ENCODE measurements at regions not wholly inside any gene's neighbourhood (a gene's known extent, or its start where the extent isn't known, plus 50 kb on each side); places are given as distances from the start of the nearest gene placed in this dataset.

DNA sequence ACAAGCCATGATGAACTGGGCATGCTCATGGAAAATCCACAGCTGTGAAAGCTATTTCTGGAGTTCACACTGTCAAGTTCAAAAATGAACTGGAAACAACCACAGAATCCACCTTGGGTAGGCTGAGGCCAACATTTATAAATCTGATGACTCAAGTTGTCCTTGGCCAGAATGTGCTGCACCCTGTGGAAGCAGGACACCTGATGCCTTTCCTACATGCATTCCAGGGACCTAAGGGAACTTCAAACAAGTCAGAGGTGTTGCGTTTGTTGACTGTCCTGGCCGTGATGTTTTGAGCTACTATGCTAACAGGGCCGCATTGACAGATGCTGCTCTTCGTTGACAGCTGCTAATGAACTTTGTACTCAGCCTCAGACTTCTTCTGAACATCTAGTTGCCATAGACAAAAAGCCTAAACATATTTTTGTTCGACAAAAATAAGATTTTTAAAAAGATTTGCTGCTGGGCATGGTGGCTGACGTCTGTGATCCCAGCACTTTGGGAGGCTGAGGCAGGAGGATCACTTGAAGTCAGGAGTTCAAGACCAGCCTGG is 127.9 kb upstream of the SLC45A1 start (continued):
- TF ChIP-seq, protein P1, sequence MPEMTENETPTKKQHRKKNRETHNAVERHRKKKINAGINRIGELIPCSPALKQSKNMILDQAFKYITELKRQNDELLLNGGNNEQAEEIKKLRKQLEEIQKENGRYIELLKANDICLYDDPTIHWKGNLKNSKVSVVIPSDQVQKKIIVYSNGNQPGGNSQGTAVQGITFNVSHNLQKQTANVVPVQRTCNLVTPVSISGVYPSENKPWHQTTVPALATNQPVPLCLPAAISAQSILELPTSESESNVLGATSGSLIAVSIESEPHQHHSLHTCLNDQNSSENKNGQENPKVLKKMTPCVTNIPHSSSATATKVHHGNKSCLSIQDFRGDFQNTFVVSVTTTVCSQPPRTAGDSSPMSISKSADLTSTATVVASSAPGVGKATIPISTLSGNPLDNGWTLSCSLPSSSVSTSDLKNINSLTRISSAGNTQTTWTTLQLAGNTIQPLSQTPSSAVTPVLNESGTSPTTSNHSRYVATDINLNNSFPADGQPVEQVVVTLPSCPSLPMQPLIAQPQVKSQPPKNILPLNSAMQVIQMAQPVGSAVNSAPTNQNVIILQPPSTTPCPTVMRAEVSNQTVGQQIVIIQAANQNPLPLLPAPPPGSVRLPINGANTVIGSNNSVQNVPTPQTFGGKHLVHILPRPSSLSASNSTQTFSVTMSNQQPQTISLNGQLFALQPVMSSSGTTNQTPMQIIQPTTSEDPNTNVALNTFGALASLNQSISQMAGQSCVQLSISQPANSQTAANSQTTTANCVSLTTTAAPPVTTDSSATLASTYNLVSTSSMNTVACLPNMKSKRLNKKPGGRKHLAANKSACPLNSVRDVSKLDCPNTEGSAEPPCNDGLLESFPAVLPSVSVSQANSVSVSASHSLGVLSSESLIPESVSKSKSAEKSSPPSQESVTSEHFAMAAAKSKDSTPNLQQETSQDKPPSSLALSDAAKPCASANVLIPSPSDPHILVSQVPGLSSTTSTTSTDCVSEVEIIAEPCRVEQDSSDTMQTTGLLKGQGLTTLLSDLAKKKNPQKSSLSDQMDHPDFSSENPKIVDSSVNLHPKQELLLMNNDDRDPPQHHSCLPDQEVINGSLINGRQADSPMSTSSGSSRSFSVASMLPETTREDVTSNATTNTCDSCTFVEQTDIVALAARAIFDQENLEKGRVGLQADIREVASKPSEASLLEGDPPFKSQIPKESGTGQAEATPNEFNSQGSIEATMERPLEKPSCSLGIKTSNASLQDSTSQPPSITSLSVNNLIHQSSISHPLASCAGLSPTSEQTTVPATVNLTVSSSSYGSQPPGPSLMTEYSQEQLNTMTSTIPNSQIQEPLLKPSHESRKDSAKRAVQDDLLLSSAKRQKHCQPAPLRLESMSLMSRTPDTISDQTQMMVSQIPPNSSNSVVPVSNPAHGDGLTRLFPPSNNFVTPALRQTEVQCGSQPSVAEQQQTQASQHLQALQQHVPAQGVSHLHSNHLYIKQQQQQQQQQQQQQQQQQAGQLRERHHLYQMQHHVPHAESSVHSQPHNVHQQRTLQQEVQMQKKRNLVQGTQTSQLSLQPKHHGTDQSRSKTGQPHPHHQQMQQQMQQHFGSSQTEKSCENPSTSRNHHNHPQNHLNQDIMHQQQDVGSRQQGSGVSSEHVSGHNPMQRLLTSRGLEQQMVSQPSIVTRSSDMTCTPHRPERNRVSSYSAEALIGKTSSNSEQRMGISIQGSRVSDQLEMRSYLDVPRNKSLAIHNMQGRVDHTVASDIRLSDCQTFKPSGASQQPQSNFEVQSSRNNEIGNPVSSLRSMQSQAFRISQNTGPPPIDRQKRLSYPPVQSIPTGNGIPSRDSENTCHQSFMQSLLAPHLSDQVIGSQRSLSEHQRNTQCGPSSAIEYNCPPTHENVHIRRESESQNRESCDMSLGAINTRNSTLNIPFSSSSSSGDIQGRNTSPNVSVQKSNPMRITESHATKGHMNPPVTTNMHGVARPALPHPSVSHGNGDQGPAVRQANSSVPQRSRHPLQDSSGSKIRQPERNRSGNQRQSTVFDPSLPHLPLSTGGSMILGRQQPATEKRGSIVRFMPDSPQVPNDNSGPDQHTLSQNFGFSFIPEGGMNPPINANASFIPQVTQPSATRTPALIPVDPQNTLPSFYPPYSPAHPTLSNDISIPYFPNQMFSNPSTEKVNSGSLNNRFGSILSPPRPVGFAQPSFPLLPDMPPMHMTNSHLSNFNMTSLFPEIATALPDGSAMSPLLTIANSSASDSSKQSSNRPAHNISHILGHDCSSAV (CRISPR knock-in tag; IDR thresholded peaks at IDR 0.05; ENCODE audit: borderline replicate concordance) = no peak
- TF ChIP-seq ZBTB42 (CRISPR knock-in tag; IDR thresholded peaks at IDR 0.05) = peak; percentile 84; the same call in 1 of the 2 replicates
- peak; percentile 45; the same call in 1 of the 2 replicates for TF ChIP-seq ZFP90 (CRISPR knock-in tag; IDR thresholded peaks at IDR 0.05; ENCODE audit: borderline replicate concordance)
- TF ChIP-seq ATM (IDR thresholded peaks at IDR 0.05; ENCODE audit: borderline replicate concordance) = no peak
- TF ChIP-seq, protein P2, sequence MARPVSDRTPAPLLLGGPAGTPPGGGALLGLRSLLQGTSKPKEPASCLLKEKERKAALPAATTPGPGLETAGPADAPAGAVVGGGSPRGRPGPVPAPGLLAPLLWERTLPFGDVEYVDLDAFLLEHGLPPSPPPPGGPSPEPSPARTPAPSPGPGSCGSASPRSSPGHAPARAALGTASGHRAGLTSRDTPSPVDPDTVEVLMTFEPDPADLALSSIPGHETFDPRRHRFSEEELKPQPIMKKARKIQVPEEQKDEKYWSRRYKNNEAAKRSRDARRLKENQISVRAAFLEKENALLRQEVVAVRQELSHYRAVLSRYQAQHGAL (CRISPR knock-in tag; IDR thresholded peaks at IDR 0.05; ENCODE audit: not compliant biosample characterization) = no peak
- TF ChIP-seq CBX2 (IDR thresholded peaks at IDR 0.05; ENCODE audit: low read depth, low read length) = no peak
- no peak for TF ChIP-seq CBX2 (CRISPR knock-in tag; IDR thresholded peaks at IDR 0.05; ENCODE audit: low read depth)
- TF ChIP-seq CREB1 (IDR thresholded peaks at IDR 0.05) = peak; percentile 57; the same call in 1 of the 2 replicates
- peak; percentile 91 for TF ChIP-seq CREB1 (CRISPR knock-in tag; IDR thresholded peaks at IDR 0.05)
- no peak for TF ChIP-seq ZNF451 (CRISPR knock-in tag; IDR thresholded peaks at IDR 0.05)
- no peak for TF ChIP-seq ZNF468 (CRISPR knock-in tag; IDR thresholded peaks at IDR 0.05)
- TF ChIP-seq FLYWCH1 (CRISPR knock-in tag; IDR thresholded peaks at IDR 0.05) = no peak
- peak; percentile 82; the same call in 1 of the 2 replicates for TF ChIP-seq ZNF280D (CRISPR knock-in tag; IDR thresholded peaks at IDR 0.05)
- peak; percentile 80; the same call in 1 of the 2 replicates for TF ChIP-seq ZNF644 (CRISPR knock-in tag; IDR thresholded peaks at IDR 0.05; ENCODE audit: low read depth)
- TF ChIP-seq ZNF282 (IDR thresholded peaks at IDR 0.05; ENCODE audit: partially characterized antibody) = no peak
- TF ChIP-seq KDM6A (CRISPR knock-in tag; IDR thresholded peaks at IDR 0.05; ENCODE audit: low read depth) = peak; percentile 92
- peak; percentile 88 for TF ChIP-seq MED13 (CRISPR knock-in tag; IDR thresholded peaks at IDR 0.05)
